ENCODE measurements at regions not wholly inside any gene's neighbourhood (a gene's known extent, or its start where the extent isn't known, plus 50 kb on each side); places are given as distances from the start of the nearest gene placed in this dataset.

DNA sequence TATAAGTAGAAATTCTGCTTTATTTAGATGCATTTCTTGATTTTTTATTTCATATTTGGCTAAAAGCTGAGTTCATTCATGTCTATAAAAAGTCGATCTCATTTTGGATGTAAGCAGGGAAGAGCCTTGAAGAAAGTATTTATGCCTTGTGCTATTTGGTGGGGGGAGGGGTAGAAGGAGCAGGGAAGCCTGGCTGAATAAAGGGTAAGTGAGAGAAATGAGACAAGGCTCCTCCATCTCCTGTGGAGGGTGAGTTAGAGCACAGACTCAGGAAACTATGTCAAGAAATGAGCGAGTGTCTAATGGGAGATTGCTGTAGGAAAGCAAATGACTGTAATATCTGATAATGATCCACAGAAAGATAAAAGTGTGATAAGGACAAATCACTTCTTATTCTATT lies 121.8 kb upstream of the ATP11B start:
- no peak for TF ChIP-seq EZH2 (IDR thresholded peaks at IDR 0.05; ENCODE audit: borderline replicate concordance, low read depth, low read length, severe bottlenecking)
- TF ChIP-seq JUN (IDR thresholded peaks at IDR 0.05; ENCODE audit: borderline replicate concordance, insufficient read depth, insufficient read length, low read depth) = no peak
- TF ChIP-seq, protein P1, sequence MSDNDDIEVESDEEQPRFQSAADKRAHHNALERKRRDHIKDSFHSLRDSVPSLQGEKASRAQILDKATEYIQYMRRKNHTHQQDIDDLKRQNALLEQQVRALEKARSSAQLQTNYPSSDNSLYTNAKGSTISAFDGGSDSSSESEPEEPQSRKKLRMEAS (IDR thresholded peaks at IDR 0.05; ENCODE audit: insufficient read depth, insufficient read length) = no peak
- TF ChIP-seq POLR2AphosphoS5 (IDR thresholded peaks at IDR 0.05; ENCODE audit: insufficient read depth, low read depth, low read length) = no peak
- TF ChIP-seq CTCF (IDR thresholded peaks at IDR 0.05; ENCODE audit: extremely low read depth in 1 of 2, insufficient read depth in 1 of 2, low read depth in 1 of 2, low read length in 2 of 2) = no peak
- TF ChIP-seq FOS (IDR thresholded peaks at IDR 0.05; ENCODE audit: borderline replicate concordance, insufficient read depth, low read length) = no peak
- TF ChIP-seq GATA2 (IDR thresholded peaks at IDR 0.05; ENCODE audit: insufficient read depth, insufficient read length, low read depth, low read length) = no peak
- no peak for TF ChIP-seq MYC (IDR thresholded peaks at IDR 0.05; ENCODE audit: low read depth, low read length)
- no peak for TF ChIP-seq POLR2A (IDR thresholded peaks at IDR 0.05; ENCODE audit: low read depth, low read length)
- Histone ChIP-seq H3K9ac (replicated peaks; ENCODE audit: extremely low read depth, insufficient read depth, low read length) (no peak overlapping the region), H4K20me1 (replicated peaks; ENCODE audit: control insufficient read depth, extremely low read depth, insufficient read depth, low read length) (no peaks in the 10 kb centered on the region), H3K4me2 (ENCODE audit: insufficient read depth, low read length) (no peak overlapping the region), H2AFZ (ENCODE audit: low read depth, low read length) (no peak overlapping the region), H3K27ac (ENCODE audit: insufficient read depth, low read depth, low read length) (no peak overlapping the region), H3K27me3 (ENCODE audit: control insufficient read depth in 2 of 2, insufficient read depth in 2 of 2, low read length in 2 of 2) (peaks cover 7 to 8% of the 10 kb centered on the region in 2 experiments), H3K36me3 (ENCODE audit: control insufficient read depth in 2 of 2, extremely low read depth in 1 of 2, insufficient read depth in 2 of 2, low read length in 2 of 2) (no peaks in the 10 kb centered on the region), H3K4me3 (replicated peaks in 1 of 3; ENCODE audit: insufficient read depth in 1 of 3, low read depth in 1 of 3, low read length in 3 of 3) (no peak overlapping the region), H3K79me2 (ENCODE audit: control insufficient read depth, insufficient read depth, low read length) (no peaks in the 10 kb centered on the region), H3K4me1 (ENCODE audit: control insufficient read depth, extremely low read depth, insufficient read depth, low read length) (no peaks in the 10 kb centered on the region), H3K9me3 (replicated peaks; ENCODE audit: control insufficient read depth, insufficient read depth, low read length) (no peaks in the 10 kb centered on the region), H3K9me1 (replicated peaks; ENCODE audit: control insufficient read depth, extremely low read depth, insufficient read depth, low read length) (no peaks in the 10 kb centered on the region)
- DNase-seq (ENCODE audit: low read depth, low spot score) = no peak
- no peak for FAIRE-seq
- intact Hi-C loops (cut with micrococcal nuclease) (no loop called here), dilution Hi-C loops (cut with MboI; ENCODE audit: extremely low pct_ligation_motif_present, low sequenced_read_pairs) (no loop called here)
- ChIA-PET CTCF (interaction anchor here (1.7 kb wide), 1 partner anchor 13 kb away, joined by 3 read pairs; no protein-coding TSS in a partner anchor), POLR2A (no interaction called here)
- no TSS peak for BruUV-seq (replicated peaks)
